ENCODE measurements at regions not wholly inside any gene's neighbourhood (a gene's known extent, or its start where the extent isn't known, plus 50 kb on each side); places are given as distances from the start of the nearest gene placed in this dataset.
A peak's percentile ranks its signal among the peaks of the same experiment; 100 is the strongest.
"Not testable (repeated sequence)": the region's sequence is repeated elsewhere in the genome, so short reads cannot be mapped to it uniquely, and the experiment has no call there.

- DNase-seq (ENCODE audit: low spot score); intact Hi-C loops (cut with DNase I): not testable (repeated sequence)
Observed at GRCh38 chrX:126641076-126641475, 88.5 kb upstream of the DCAF12L1 start.

GRCh38 chrX:126655061-126655460 lies 102.4 kb upstream of the DCAF12L1 start:
- intact Hi-C loops (cut with DNase I): no loop called here
- DNase-seq (ENCODE audit: low spot score): no peak

GRCh38 chrX:126658447-126658846 lies 105.8 kb upstream of the DCAF12L1 start:
- intact Hi-C loops (cut with DNase I): no loop called here
- DNase-seq (ENCODE audit: low spot score): no peak

- DNase-seq (ENCODE audit: low spot score): no peak
- intact Hi-C loops (cut with DNase I): no loop called here
Observed at GRCh38 chrX:126670258-126670657, 117.6 kb upstream of the DCAF12L1 start.

- DNase-seq (ENCODE audit: low spot score); intact Hi-C loops (cut with DNase I): not testable (repeated sequence)
Observed at GRCh38 chrX:126673366-126673765, 120.8 kb upstream of the DCAF12L1 start.

- peak; percentile 46 for DNase-seq (ENCODE audit: low spot score)
- intact Hi-C loops (cut with DNase I): not testable (repeated sequence)
Observed at GRCh38 chrX:126673816-126674491, 121.3 kb upstream of the DCAF12L1 start.

- DNase-seq (ENCODE audit: low spot score): no peak
- intact Hi-C loops (cut with DNase I): no loop called here
Observed at GRCh38 chrX:126695375-126695896, 124.1 kb upstream of the PRR32 start.

- no peak for DNase-seq (ENCODE audit: low spot score)
- intact Hi-C loops (cut with DNase I): no loop called here
Observed at GRCh38 chrX:126697091-126697490, 122.4 kb upstream of the PRR32 start.

GRCh38 chrX:126701380-126701779 lies 118.1 kb upstream of the PRR32 start:
- DNase-seq (ENCODE audit: low spot score): no peak
- intact Hi-C loops (cut with DNase I): no loop called here

- intact Hi-C loops (cut with DNase I): no loop called here
- no peak for DNase-seq (ENCODE audit: low spot score)
Observed at GRCh38 chrX:126718440-126718839, 101.1 kb upstream of the PRR32 start.

- no peak for DNase-seq (ENCODE audit: low spot score)
Observed at GRCh38 chrX:126719208-126719607, 100.3 kb upstream of the PRR32 start.

GRCh38 chrX:126723881-126724280 lies 95.6 kb upstream of the PRR32 start:
- intact Hi-C loops (cut with DNase I): no loop called here

More at GRCh38 chrX:126719208-126719607, 100.3 kb upstream of the PRR32 start:
- intact Hi-C loops (cut with DNase I): no loop called here

GRCh38 chrX:126733874-126734273 lies 85.7 kb upstream of the PRR32 start:
- no peak for DNase-seq (ENCODE audit: low spot score)
- intact Hi-C loops (cut with DNase I): no loop called here

More at GRCh38 chrX:126723881-126724280, 95.6 kb upstream of the PRR32 start:
- DNase-seq (ENCODE audit: low spot score): no peak

Data from cardiac septum (tissue), 1 donor.